SK-N-SH treated with all-trans-retinoic acid at 6 μM for 48 hours (cell line): ENCODE measurements at regions not wholly inside any gene's neighbourhood (a gene's known extent, or its start where the extent isn't known, plus 50 kb on each side); places are given as distances from the start of the nearest gene placed in this dataset.
"Not testable (repeated sequence)": the region's sequence is repeated elsewhere in the genome, so short reads cannot be mapped to it uniquely, and the experiment has no call there.

Experiments used
- GLIS3 ChIP-seq: fragments of 250-450 bp; sonication (Bioruptor Pico); IDR thresholded peaks from 2 replicates; pipeline ENCODE4 v1.5.0; 2020; ENCODE audit warnings: mild to moderate bottlenecking, moderate library complexity
- ISL1 ChIP-seq: fragments of 250-450 bp; sonication (Bioruptor Pico); IDR thresholded peaks from 2 replicates; pipeline ENCODE4 v2.1.2; 2022; ENCODE audit warnings: mild to moderate bottlenecking, moderate library complexity
- OSR1 ChIP-seq: fragments of 250-450 bp; sonication (Bioruptor Pico); IDR thresholded peaks from 2 replicates; pipeline ENCODE4 v1.8.0; 2022; ENCODE audit warnings: moderate library complexity, mild to moderate bottlenecking, inconsistent platforms
- RARB ChIP-seq: fragments of 250-450 bp; sonication (Bioruptor Pico); IDR thresholded peaks from 2 replicates; pipeline ENCODE4 v1.8.0; 2021; ENCODE audit warnings: mild to moderate bottlenecking, moderate library complexity
- TCF4 ChIP-seq: fragments of 250-450 bp; sonication (Bioruptor Pico); IDR thresholded peaks from 2 replicates; pipeline ENCODE4 v1.8.0; 2021; ENCODE audit warnings: mild to moderate bottlenecking, moderate library complexity, borderline replicate concordance
- ZFP30 ChIP-seq: fragments of 450-650 bp; formaldehyde crosslinking; IDR thresholded peaks from 2 replicates; pipeline ENCODE4 v1.5.0; 2022; ENCODE audit warnings: mild to moderate bottlenecking, moderate library complexity
- ZNF565 ChIP-seq: fragments of 450-650 bp; formaldehyde crosslinking; conservative IDR thresholded peaks from 2 replicates; pipeline ENCODE4 v1.5.0; 2020; ENCODE audit warnings: low read depth, mild to moderate bottlenecking, moderate library complexity
- ZNF70 ChIP-seq: fragments of 450-650 bp; formaldehyde crosslinking; IDR thresholded peaks from 2 replicates; pipeline ENCODE4 v1.5.0; 2020; ENCODE audit warnings: mild to moderate bottlenecking, moderate library complexity
- TF ChIP-seq, protein P1 (sequence below): fragments of 250-450 bp; sonication (Bioruptor Pico); IDR thresholded peaks from 2 replicates; pipeline ENCODE4 v1.8.0; 2020; ENCODE audit warnings: mild to moderate bottlenecking, moderate library complexity, borderline replicate concordance
- TF ChIP-seq, protein P2 (sequence below): fragments of 250-450 bp; sonication (Bioruptor Pico); IDR thresholded peaks from 2 replicates; pipeline ENCODE4 v1.5.1; 2020; ENCODE audit warnings: low read depth, mild to moderate bottlenecking, moderate library complexity

DNA sequence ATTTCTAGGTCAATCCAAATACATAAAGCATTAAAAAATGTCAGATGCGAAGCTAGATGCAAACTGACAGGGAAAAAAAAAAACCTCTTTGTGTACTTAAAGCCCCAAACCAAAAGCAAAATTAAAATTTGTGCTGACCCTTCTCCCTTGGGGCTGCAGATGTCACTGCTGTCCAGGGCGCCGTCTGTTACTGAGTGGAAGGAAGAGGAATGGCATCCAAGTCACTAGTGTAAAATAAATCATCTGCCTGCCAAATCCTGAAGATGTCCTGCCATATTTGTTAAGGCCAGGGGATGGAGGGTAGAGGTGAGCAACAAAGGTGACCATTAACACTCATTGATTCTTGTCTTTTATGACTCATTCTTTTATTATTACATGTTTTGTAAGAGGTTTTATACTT is 233.2 kb upstream of the VKORC1L1 start:
- not testable (repeated sequence) for TF ChIP-seq ISL1 (CRISPR knock-in tag); GLIS3 (CRISPR knock-in tag); ZNF70 (CRISPR knock-in tag); OSR1 (CRISPR knock-in tag); ZNF565; TCF4; RARB (CRISPR knock-in tag); ZFP30 (CRISPR knock-in tag)
- TF ChIP-seq, protein P1, sequence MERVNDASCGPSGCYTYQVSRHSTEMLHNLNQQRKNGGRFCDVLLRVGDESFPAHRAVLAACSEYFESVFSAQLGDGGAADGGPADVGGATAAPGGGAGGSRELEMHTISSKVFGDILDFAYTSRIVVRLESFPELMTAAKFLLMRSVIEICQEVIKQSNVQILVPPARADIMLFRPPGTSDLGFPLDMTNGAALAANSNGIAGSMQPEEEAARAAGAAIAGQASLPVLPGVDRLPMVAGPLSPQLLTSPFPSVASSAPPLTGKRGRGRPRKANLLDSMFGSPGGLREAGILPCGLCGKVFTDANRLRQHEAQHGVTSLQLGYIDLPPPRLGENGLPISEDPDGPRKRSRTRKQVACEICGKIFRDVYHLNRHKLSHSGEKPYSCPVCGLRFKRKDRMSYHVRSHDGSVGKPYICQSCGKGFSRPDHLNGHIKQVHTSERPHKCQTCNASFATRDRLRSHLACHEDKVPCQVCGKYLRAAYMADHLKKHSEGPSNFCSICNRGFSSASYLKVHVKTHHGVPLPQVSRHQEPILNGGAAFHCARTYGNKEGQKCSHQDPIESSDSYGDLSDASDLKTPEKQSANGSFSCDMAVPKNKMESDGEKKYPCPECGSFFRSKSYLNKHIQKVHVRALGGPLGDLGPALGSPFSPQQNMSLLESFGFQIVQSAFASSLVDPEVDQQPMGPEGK, result not testable (repeated sequence)
- TF ChIP-seq, protein P2, sequence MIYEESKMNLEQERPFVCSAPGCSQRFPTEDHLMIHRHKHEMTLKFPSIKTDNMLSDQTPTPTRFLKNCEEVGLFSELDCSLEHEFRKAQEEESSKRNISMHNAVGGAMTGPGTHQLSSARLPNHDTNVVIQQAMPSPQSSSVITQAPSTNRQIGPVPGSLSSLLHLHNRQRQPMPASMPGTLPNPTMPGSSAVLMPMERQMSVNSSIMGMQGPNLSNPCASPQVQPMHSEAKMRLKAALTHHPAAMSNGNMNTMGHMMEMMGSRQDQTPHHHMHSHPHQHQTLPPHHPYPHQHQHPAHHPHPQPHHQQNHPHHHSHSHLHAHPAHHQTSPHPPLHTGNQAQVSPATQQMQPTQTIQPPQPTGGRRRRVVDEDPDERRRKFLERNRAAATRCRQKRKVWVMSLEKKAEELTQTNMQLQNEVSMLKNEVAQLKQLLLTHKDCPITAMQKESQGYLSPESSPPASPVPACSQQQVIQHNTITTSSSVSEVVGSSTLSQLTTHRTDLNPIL (CRISPR knock-in tag), result not testable (repeated sequence)
